OCI-LY7 (cell line): ENCODE measurements at regions not wholly inside any gene's neighbourhood (a gene's known extent, or its start where the extent isn't known, plus 50 kb on each side); places are given as distances from the start of the nearest gene placed in this dataset.
"Not testable (repeated sequence)": the region's sequence is repeated elsewhere in the genome, so short reads cannot be mapped to it uniquely, and the experiment has no call there.

Source experiments
- CTCF ChIP-seq: fragments of 200-600 bp; sonication (generic); conservative IDR thresholded peaks from 2 replicates; pipeline ENCODE4 v1.5.1; 2014; ENCODE audit warnings: mild to moderate bottlenecking, antibody characterized with exemption, low read length, moderate library complexity, mixed read lengths
- EZH2phosphoT487 ChIP-seq: fragments of 200-600 bp; sonication (generic); IDR thresholded peaks from 2 replicates; pipeline ENCODE4 v1.6.1; 2018; ENCODE audit warnings: low read depth, borderline replicate concordance, mild to moderate bottlenecking, mixed run types, antibody characterized with exemption, low read length, moderate library complexity, mixed read lengths

DNA sequence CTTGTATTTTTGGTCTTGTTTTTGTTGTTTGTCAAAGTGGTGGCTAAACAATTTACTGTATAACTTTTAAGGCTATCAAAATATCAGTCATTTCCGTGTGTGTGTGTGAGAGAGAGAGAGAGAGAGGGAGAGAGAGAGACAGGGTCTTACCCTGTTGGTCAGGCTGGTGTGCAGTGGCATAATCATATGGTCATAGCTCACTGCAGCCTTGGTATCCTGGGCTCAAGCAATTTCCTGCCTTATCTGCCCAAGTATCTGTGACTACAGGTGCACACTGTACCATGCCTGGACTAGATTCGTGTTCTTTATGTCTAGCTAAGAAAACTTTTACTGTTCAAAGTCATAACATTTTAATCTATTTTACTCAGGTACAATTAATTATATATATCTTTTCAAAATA lies 313.1 kb upstream of the PUDP start:
- TF ChIP-seq EZH2phosphoT487, CTCF: not testable (repeated sequence)
